ENCODE measurements at regions not wholly inside any gene's neighbourhood (a gene's known extent, or its start where the extent isn't known, plus 50 kb on each side); places are given as distances from the start of the nearest gene placed in this dataset.

DNA sequence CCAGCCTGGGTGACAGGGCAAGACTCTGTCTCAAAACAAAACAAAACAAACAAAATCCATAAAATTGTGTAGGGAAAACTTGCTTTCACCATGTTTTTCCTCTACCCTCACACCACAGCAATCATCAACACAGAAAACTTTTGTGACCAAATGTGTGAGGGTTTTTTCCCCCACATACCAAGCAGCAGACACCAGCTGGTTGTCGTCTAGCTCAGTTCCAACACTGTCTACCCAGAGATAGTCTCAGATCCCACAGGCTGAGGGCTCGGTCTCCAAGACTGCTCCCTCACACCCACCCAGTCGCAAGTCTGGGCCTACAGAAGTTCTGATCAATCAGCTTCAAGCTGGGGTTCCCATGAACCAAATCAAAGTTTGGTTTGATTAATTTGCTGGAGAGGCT is 322.4 kb upstream of the MAGI2 start:
- TF ChIP-seq, protein P1, sequence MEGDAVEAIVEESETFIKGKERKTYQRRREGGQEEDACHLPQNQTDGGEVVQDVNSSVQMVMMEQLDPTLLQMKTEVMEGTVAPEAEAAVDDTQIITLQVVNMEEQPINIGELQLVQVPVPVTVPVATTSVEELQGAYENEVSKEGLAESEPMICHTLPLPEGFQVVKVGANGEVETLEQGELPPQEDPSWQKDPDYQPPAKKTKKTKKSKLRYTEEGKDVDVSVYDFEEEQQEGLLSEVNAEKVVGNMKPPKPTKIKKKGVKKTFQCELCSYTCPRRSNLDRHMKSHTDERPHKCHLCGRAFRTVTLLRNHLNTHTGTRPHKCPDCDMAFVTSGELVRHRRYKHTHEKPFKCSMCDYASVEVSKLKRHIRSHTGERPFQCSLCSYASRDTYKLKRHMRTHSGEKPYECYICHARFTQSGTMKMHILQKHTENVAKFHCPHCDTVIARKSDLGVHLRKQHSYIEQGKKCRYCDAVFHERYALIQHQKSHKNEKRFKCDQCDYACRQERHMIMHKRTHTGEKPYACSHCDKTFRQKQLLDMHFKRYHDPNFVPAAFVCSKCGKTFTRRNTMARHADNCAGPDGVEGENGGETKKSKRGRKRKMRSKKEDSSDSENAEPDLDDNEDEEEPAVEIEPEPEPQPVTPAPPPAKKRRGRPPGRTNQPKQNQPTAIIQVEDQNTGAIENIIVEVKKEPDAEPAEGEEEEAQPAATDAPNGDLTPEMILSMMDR (IDR thresholded peaks at IDR 0.05; ENCODE audit: poor library complexity), result no peak
- TF ChIP-seq EZH2 (IDR thresholded peaks at IDR 0.05; ENCODE audit: borderline replicate concordance), result no peak

All from hepatocyte (in vitro differentiated cells).